Fibroblast of the conjunctiva (primary cell): ENCODE measurements at regions not wholly inside any gene's neighbourhood (a gene's known extent, or its start where the extent isn't known, plus 50 kb on each side); places are given as distances from the start of the nearest gene placed in this dataset.

Experiments used
- DNase-seq: peaks from one replicate; pipeline ENCODE4 v3.0.0-alpha.2; 2010; ENCODE audit warnings: low read depth

GRCh38 chr15:77709135-77709886 lies 76.6 kb upstream of the LINGO1 start:
- DNase-seq: no peak

DNA sequence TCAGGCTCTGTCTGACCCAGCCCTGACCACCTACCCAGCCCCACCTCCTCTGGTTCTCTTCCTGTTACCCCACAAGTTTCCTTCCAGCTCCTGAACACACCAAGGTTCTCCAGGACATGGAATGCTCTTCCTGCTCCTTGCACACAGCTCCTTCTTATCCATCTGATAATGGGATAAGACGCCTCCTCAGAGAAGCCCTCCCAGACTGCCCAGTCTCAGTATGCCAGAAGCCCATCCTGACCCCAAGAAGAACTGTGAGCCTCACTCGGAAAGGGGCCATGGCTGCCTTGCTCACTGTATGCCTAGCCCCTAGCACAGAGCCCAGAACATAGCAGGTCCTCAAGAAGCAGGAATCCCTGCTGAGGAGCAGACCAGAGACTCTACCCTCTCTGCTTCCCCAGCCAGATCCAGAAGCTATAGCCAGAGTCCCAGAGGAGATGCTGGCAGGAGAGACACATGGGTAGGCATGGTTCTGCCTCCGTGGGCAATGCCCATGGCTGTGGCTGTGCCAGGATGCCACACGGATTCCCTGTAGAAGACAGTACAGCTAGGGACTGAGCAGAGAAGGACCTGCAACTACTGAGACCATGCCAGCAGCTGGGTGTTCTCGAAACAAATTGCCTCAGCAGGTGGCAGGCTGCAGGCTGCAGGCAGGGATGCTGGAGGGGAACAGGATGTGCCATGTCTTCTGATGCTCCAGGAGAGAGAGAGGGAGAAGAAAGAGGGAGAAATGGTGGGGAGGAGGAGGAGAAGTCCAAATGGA lies 74.0 kb upstream of the LINGO1 start:
- no peak for DNase-seq

DNA sequence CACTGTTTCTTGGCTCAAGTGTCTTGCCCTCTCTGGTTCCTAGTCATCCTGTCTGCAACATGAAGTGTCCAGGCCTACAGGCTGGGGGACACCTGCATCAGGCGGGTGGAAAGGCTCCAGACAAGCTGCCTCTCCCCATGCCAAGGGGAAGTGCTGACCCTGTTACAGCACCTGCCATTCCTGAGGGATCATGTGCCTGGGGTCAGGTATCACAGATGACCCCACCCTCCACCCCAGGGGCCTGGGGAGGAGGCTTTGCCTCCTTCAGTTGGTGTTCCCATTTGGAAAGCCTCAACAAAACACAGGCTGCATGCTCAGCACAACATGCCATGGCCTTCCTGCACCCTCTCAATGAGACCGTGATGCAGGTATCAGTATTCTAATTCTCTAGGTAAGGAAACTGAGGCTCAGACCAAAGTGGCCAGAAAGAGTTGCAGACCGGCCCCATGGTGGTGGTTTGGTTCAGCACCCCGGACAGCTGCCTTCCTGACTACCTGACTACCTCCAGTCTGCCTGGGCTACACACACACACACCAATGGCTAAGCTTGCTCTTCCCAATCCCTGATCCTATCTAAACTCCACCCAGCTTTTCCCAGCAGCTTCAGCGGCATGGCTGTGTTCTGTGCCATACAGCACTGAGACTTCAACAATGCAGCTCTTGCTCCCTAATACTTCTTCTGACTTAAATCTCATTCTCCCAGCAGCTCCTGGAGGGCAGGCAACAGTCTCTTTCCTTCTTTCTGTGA lies 69.7 kb upstream of the LINGO1 start:
- no peak for DNase-seq

DNA sequence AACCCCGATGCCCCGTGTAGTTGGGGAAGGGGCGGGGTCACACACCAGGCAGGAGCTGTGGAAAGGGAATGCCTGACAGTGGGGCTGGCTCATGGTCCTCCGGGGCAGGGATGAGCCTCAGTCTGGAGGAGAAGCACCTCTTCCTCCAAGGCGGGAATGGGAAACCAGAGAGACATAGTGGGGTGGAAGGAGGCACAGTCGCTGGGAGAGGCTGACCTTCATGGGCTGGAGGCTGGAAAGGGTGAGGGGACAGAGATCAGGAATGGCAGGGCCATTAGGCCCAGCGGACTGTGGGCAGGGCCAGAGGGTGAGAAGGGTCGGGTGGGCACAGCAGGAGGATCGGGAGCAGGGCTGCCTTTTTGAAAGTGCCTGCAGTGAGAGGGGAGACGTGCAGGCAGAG lies 65.8 kb upstream of the LINGO1 start:
- DNase-seq: no peak

- no peak for DNase-seq
These were observed 65.2 kb upstream of the LINGO1 start for GRCh38 chr15:77697893-77698292.

- DNase-seq: no peak
These were observed 64.2 kb upstream of the LINGO1 start for GRCh38 chr15:77696871-77697270.

DNA sequence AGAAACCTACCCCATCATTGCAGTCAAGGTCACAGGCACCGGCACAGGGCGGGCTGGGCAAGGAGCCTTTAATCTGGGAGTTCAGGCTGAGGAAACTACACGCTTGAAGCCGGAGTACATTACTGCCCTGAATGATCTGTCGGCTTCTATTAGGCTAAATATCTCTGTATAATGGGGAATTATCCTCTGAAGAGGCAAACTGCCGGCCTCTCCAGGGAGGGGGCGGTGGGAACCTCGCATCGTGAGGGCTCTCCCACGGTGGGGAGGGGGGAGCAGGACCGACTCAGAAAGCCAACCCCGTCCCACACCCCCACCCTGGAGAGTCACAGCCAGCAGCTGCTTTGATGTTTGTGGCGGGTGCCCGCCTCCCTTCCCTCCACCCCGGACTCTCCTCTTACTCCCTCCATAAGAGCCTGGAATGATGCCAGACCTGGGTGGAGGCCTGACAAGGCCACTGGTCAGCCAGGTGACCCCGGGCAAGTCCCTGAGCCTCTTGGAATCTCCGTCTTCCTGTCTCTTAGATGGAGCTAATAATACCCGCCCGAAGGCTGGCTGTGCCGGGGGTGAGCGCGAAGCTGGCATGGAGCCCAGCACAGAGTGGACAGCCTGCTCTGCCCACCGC lies 63.4 kb upstream of the LINGO1 start:
- no peak for DNase-seq

GRCh38 chr15:77695548-77695947 lies 62.8 kb upstream of the LINGO1 start:
- DNase-seq: no peak

DNA sequence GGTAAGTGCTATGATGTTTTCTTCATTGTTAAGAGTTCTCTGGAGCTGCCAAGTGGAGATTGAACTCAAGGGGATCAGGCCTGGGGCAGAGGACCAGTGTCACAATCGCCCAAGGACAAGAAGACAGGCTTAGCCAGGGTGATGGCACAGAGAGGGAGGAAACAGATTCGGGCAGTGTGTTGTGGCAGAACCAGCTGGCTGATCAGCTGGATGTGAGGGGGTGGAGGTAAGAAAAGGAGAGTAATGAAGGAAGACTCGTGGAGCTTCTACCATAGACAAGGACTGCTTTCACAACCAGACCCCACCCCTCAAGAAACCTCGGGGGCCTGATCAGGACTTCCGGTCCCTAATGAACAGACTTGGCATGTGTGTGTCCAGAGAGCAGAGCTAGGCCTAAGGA lies 60.9 kb upstream of the LINGO1 start:
- DNase-seq: no peak

DNA sequence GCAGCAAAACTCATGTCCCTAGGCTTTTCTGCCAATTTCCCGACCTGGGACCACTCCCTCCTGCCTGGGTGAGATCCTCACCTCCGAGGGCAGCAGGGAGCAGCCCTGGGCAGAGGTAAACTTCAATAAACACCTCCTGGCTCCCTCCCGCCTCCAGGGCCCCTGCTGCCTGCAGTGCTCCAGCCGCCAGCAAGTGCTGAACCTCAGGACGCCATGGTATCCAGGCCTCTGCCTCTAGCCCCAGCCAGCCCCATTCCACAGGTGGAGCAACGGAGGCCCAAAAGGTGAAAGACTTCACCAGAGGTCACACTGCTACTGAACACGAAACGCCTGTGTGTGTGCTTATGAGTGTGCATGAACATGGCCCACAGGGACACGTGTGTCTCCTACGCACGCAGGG lies 59.9 kb upstream of the LINGO1 start:
- no peak for DNase-seq

DNA sequence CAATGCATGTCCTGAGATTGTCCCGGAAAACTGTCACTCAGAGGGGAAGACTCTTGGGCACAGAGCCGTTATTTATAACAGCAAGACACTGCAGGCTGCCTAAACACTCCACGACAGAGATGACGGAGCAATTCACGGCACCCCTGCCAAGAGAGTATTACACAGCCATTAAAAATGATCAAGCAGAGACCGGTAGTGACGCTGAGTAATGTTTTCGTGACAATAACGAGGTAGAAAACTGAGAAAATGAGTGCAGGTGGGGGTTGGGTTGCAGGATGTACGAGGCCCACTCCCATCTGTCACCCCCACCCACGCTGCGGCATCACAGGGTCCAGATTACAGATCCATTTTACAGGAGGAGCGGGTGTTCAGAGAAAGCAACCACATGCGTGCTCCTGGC lies 58.9 kb upstream of the LINGO1 start:
- DNase-seq: no peak

GRCh38 chr15:77689821-77690220 lies 57.1 kb upstream of the LINGO1 start:
- no peak for DNase-seq

DNA sequence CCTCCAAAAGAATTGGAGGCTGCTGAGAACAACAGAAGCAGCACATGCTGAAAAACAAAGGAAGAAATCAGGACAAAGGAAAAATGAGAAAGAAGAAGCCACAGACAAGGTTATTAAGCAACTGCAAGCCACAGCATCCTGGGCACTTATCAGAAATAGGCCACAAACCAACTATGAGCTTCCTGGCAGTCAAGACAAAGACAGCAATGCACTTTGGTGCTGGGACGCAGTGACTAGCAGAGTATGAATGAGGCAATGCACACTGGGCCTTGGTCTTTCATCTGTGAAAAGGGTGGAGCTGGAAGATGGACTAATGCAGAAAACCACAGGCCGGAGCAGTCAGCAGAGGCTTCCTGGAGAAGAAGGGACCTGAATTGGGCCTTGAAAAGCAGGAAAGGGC lies 56.0 kb upstream of the LINGO1 start:
- DNase-seq: no peak

GRCh38 chr15:77688266-77688665 lies 55.6 kb upstream of the LINGO1 start:
- DNase-seq: no peak

DNA sequence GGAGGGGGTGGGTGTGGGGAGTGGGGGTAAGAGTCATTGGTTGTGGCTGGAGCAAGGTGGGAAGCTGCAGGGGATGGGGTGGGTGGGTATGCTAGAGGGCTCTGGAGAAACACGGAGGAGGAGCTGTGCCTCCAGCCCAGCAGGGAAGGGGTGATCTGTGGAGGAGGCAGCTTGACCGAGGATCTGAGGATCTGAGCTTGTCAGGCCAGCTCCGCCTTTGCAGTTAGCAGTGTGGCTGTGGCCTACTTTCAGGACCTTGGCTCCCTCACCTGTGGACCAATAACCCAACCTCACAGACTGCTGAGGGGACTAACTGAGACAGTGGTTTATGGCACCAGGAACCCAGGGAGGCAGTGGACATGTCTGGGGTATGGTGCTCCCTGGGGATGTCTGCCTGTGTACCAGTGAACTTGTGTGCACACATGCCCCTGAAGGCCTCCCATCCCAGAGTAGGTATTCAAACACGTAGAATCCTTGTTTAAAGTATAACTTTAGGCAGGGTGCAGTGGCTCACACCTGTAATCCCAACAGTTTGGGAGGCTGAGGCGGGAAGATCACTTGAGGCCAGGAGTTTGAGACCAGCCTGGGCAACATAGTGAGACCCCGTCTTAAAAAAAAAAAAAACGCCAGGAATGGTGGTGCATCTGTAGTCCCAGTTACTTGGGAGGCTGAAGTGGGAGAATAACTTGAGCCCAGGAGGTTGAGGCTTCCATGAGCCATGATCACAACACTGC lies 52.5 kb upstream of the LINGO1 start:
- no peak for DNase-seq

DNA sequence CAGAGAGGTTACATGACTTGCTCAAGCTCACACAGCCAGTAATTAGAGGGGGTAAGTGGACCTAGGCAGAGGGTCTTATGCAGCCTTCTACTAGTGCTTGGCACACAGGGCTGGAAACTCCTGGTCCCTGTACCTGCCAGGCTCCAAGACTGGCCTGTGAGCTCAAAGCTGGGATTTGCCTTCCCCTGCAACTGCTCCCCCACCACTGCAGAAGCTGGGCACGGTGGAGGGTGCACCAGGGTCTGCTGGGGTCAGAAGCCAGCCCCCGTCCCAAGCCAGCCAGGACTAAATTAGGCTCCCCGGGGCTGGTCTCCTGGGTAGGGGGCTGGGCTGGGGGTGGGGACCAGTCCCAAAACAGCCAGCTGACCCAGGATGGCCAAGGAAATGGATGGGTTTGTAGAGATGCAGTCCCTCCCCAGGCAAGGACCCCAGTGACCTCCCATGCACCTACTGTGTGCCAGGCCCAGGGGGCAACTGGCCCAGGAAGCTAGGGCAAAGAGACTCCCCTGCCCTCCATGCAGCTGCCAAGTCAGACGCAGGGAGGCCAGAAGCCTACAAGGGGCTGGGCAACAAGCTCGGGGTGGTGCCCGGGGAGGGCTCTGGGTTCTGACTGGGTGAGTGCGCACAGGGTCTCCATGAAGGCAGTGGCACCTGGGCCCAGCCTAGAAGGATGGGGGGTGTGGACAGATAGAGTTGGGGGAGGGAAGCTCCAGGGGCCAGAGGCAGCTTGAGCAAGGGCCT lies 51.8 kb upstream of the LINGO1 start:
- no peak for DNase-seq

DNA sequence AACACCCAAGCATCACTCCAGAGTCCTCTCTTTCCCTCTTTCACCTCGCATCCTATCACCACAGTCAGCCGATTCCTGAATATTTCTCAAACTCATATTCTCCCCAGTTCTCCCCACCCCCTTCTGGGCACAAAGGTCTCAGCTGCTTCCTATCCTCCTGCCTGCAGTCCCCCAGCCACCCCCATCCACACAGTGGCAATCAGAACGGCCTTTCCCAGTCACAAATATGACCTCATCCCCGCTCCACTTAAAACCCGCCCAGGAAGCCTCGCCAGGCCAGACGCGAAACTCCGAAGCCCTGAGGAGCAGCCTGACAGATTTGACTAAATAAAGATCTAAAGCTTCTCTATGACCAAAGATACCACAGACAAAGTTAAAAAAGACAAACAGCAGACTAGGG lies 49.9 kb upstream of the LINGO1 start:
- DNase-seq: no peak
